ENCODE measurements at regions not wholly inside any gene's neighbourhood (a gene's known extent, or its start where the extent isn't known, plus 50 kb on each side); places are given as distances from the start of the nearest gene placed in this dataset.

GRCh38 chr16:25431472-25431871, 173.8 kb upstream of the ZKSCAN2 start:
- TF ChIP-seq CTCF (conservative IDR thresholded peaks at IDR 0.05 in 1 of 2, IDR thresholded peaks at IDR 0.05 in 1 of 2; ENCODE audit: low read depth in 1 of 2, low read length in 2 of 2) (no peak), EZH2 (IDR thresholded peaks at IDR 0.05; ENCODE audit: low read length, missing control alignments) (no peak)

All from fibroblast of lung (primary cell).